ENCODE measurements at regions not wholly inside any gene's neighbourhood (a gene's known extent, or its start where the extent isn't known, plus 50 kb on each side); places are given as distances from the start of the nearest gene placed in this dataset.

DNA sequence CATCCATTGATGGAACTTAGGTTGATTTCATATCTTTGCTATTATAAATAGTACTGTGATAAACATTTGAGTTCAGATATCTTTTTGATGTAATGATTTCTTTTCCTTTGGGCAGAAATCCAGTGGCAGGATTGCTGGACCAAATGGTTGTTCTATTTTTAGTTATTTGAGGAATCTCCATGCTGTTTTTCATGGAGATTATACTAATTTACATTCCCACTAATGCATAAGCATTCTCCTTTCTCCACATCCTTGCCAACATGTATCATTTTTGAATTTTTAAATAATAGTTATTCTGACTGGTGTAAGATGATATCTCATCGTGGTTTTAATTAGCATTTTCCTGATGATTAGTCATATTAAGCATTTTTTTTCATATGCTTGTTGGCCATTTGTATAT, 144.0 kb upstream of the SUCLG2 start:
- no peak overlapping the region for H3K27ac ChIP-seq (ENCODE audit: low read length)
- ATAC-seq (ENCODE audit: insufficient read depth, low read depth) (no peak), DNase-seq (no peak)
- no peaks in the 10 kb centered on the region for H3K27me3 ChIP-seq (ENCODE audit: insufficient read depth, low read length, poor library complexity)
- no peak overlapping the region for H3K9ac ChIP-seq (ENCODE audit: low read depth, low read length)
- H4K20me1 ChIP-seq (ENCODE audit: insufficient read depth, low read length) = no peaks in the 10 kb centered on the region
- H3K79me2 ChIP-seq (ENCODE audit: insufficient read depth, low read length) = no peaks in the 10 kb centered on the region
- H3K36me3 ChIP-seq (ENCODE audit: insufficient read depth, low read length) = no peaks in the 10 kb centered on the region
- H3K4me1 ChIP-seq (ENCODE audit: insufficient read depth, low read length) = no peaks in the 10 kb centered on the region
- no peak overlapping the region for H3K4me3 ChIP-seq (ENCODE audit: low read depth in 1 of 2, low read length in 2 of 2)
- no peak overlapping the region for H3K4me2 ChIP-seq (ENCODE audit: insufficient read depth, low read length)
- H2AFZ ChIP-seq (ENCODE audit: low read depth, low read length) = no peak overlapping the region
- TF ChIP-seq EZH2 (IDR thresholded peaks at IDR 0.05; ENCODE audit: borderline replicate concordance, low read depth, low read length, severe bottlenecking) (no peak), CTCF (IDR thresholded peaks at IDR 0.05; ENCODE audit: borderline replicate concordance, extremely low read depth, low read length, poor library complexity, severe bottlenecking) (no peak)
- no peaks in the 10 kb centered on the region for H3K9me3 ChIP-seq (ENCODE audit: insufficient read depth, low read length, severe bottlenecking)

- DNase-seq = no peak
These were observed 137.2 kb upstream of the SUCLG2 start for GRCh38 chr3:67791620-67792019.

GRCh38 chr3:67790043-67790442, 135.6 kb upstream of the SUCLG2 start:
- TF ChIP-seq EZH2 (IDR thresholded peaks at IDR 0.05; ENCODE audit: borderline replicate concordance, low read depth, low read length, severe bottlenecking) (no peak), CTCF (IDR thresholded peaks at IDR 0.05; ENCODE audit: borderline replicate concordance, extremely low read depth, low read length, poor library complexity, severe bottlenecking) (peak; percentile 78)
- H3K4me1 ChIP-seq (ENCODE audit: insufficient read depth, low read length) = no peaks in the 10 kb centered on the region
- DNase-seq (peak; percentile 59), ATAC-seq (ENCODE audit: insufficient read depth, low read depth) (peak; percentile 90)
- no peak overlapping the region for H3K4me3 ChIP-seq (ENCODE audit: low read depth in 1 of 2, low read length in 2 of 2)
- no peaks in the 10 kb centered on the region for H4K20me1 ChIP-seq (ENCODE audit: insufficient read depth, low read length)
- H2AFZ ChIP-seq (ENCODE audit: low read depth, low read length) = no peak overlapping the region
- H3K9ac ChIP-seq (ENCODE audit: low read depth, low read length) = no peak overlapping the region
- no peak overlapping the region for H3K27ac ChIP-seq (ENCODE audit: low read length)
- no peaks in the 10 kb centered on the region for H3K36me3 ChIP-seq (ENCODE audit: insufficient read depth, low read length)
- H3K9me3 ChIP-seq (ENCODE audit: insufficient read depth, low read length, severe bottlenecking) = no peaks in the 10 kb centered on the region
- no peaks in the 10 kb centered on the region for H3K27me3 ChIP-seq (ENCODE audit: insufficient read depth, low read length, poor library complexity)
- H3K79me2 ChIP-seq (ENCODE audit: insufficient read depth, low read length) = no peaks in the 10 kb centered on the region
- H3K4me2 ChIP-seq (ENCODE audit: insufficient read depth, low read length) = no peak overlapping the region

More at GRCh38 chr3:67791620-67792019, 137.2 kb upstream of the SUCLG2 start:
- Histone ChIP-seq H3K79me2 (ENCODE audit: insufficient read depth, low read length) (no peaks in the 10 kb centered on the region), H3K27me3 (ENCODE audit: insufficient read depth, low read length, poor library complexity) (no peaks in the 10 kb centered on the region), H4K20me1 (ENCODE audit: insufficient read depth, low read length) (no peaks in the 10 kb centered on the region), H3K4me3 (ENCODE audit: low read depth in 1 of 2, low read length in 2 of 2) (no peak overlapping the region), H3K36me3 (ENCODE audit: insufficient read depth, low read length) (no peaks in the 10 kb centered on the region), H3K9ac (ENCODE audit: low read depth, low read length) (no peak overlapping the region), H2AFZ (ENCODE audit: low read depth, low read length) (no peak overlapping the region), H3K4me1 (ENCODE audit: insufficient read depth, low read length) (no peaks in the 10 kb centered on the region), H3K4me2 (ENCODE audit: insufficient read depth, low read length) (no peak overlapping the region), H3K27ac (ENCODE audit: low read length) (no peak overlapping the region), H3K9me3 (ENCODE audit: insufficient read depth, low read length, severe bottlenecking) (no peaks in the 10 kb centered on the region)
- no peak for ATAC-seq (ENCODE audit: insufficient read depth, low read depth)
- TF ChIP-seq CTCF (IDR thresholded peaks at IDR 0.05; ENCODE audit: borderline replicate concordance, extremely low read depth, low read length, poor library complexity, severe bottlenecking) (no peak), EZH2 (IDR thresholded peaks at IDR 0.05; ENCODE audit: borderline replicate concordance, low read depth, low read length, severe bottlenecking) (no peak)

- Histone ChIP-seq H3K27ac (ENCODE audit: low read length) (no peak overlapping the region), H3K79me2 (ENCODE audit: insufficient read depth, low read length) (no peaks in the 10 kb centered on the region), H3K4me2 (ENCODE audit: insufficient read depth, low read length) (no peak overlapping the region), H3K9me3 (ENCODE audit: insufficient read depth, low read length, severe bottlenecking) (no peaks in the 10 kb centered on the region), H3K27me3 (ENCODE audit: insufficient read depth, low read length, poor library complexity) (no peaks in the 10 kb centered on the region), H3K4me3 (ENCODE audit: low read depth in 1 of 2, low read length in 2 of 2) (no peak overlapping the region), H2AFZ (ENCODE audit: low read depth, low read length) (no peak overlapping the region), H3K36me3 (ENCODE audit: insufficient read depth, low read length) (no peaks in the 10 kb centered on the region), H4K20me1 (ENCODE audit: insufficient read depth, low read length) (no peaks in the 10 kb centered on the region), H3K9ac (ENCODE audit: low read depth, low read length) (no peak overlapping the region), H3K4me1 (ENCODE audit: insufficient read depth, low read length) (no peaks in the 10 kb centered on the region)
- ATAC-seq (ENCODE audit: insufficient read depth, low read depth) (no peak), DNase-seq (no peak)
- TF ChIP-seq EZH2 (IDR thresholded peaks at IDR 0.05; ENCODE audit: borderline replicate concordance, low read depth, low read length, severe bottlenecking) (no peak), CTCF (IDR thresholded peaks at IDR 0.05; ENCODE audit: borderline replicate concordance, extremely low read depth, low read length, poor library complexity, severe bottlenecking) (no peak)
These were observed 134.0 kb upstream of the SUCLG2 start for GRCh38 chr3:67788396-67788795.

Data from DND-41 (cell line).